Neural crest cell (in vitro differentiated cells): ENCODE measurements at regions not wholly inside any gene's neighbourhood (a gene's known extent, or its start where the extent isn't known, plus 50 kb on each side); places are given as distances from the start of the nearest gene placed in this dataset.

Experiments
- DNase-seq: peaks from one replicate; pipeline ENCODE4 v3.0.0; 2021; ENCODE audit warnings: low read depth, mixed read lengths, low spot score
- H3K27ac Mint-ChIP-seq: one replicate; pipeline ENCODE4 v1.8.0; 2021; ENCODE audit warnings: mild to moderate bottlenecking, mixed read lengths; ENCODE audit not compliant: unreplicated experiment
- H3K27me3 Mint-ChIP-seq: 2 replicates; pipeline ENCODE4 v1.8.0; 2021; ENCODE audit warnings: low read depth, mild to moderate bottlenecking, mixed read lengths
- H3K36me3 Mint-ChIP-seq: 2 replicates; pipeline ENCODE4 v1.8.0; 2021; ENCODE audit warnings: low read depth, mild to moderate bottlenecking, mixed read lengths
- H3K4me1 Mint-ChIP-seq: 2 replicates; pipeline ENCODE4 v1.8.0; 2021; ENCODE audit warnings: mixed read lengths
- H3K4me3 Mint-ChIP-seq: one replicate; pipeline ENCODE4 v1.8.0; 2021; ENCODE audit warnings: mild to moderate bottlenecking, mixed read lengths
- H3K9me3 Mint-ChIP-seq: 2 replicates; pipeline ENCODE4 v1.8.0; 2021; ENCODE audit warnings: mixed read lengths
- CTCF ChIP-seq: fragments of 200-600 bp; sonication (generic); conservative IDR thresholded peaks from 2 replicates; pipeline ENCODE4 v1.5.0; 2021; ENCODE audit warnings: antibody characterized with exemption, mild to moderate bottlenecking

DNA sequence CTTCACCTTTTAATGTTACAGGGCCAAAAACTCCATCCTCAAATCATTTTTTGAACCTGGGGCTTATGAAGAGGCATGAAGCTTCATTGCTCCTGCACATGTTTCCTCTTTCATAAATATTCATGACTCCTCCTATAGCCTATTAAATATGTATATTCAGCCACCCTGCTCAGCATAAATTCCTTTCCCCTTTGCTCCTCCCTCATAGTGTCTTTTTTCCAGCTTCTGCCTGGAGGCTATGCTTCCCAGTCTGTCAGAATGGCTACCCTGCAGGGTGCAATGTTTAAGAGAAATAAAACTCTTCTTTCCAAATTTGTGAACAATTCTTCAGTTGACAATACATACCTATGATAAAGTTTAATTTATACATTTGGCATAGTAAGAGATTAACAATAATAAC is 1082.9 kb upstream of the CDH18 start:
- Mint-ChIP-seq H3K27ac (no peak overlapping the region), H3K27me3 (no peaks in the 10 kb centered on the region), H3K9me3 (peaks cover 3% of the 10 kb centered on the region), H3K4me3 (no peak overlapping the region), H3K36me3 (no peaks in the 10 kb centered on the region), H3K4me1 (peaks cover 17% of the 10 kb centered on the region)
- no peak for DNase-seq
- no peak for TF ChIP-seq CTCF

GRCh38 chr5:21067724-21068123 is 1079.7 kb upstream of the CDH18 start:
- no peak for TF ChIP-seq CTCF
- H3K9me3 Mint-ChIP-seq: peaks cover 8% of the 10 kb centered on the region
- H3K27me3 Mint-ChIP-seq: no peaks in the 10 kb centered on the region
- peaks cover 17% of the 10 kb centered on the region for H3K4me1 Mint-ChIP-seq
- H3K27ac Mint-ChIP-seq: no peak overlapping the region
- H3K36me3 Mint-ChIP-seq: peaks cover 3% of the 10 kb centered on the region
- no peak for DNase-seq
- no peak overlapping the region for H3K4me3 Mint-ChIP-seq

DNA sequence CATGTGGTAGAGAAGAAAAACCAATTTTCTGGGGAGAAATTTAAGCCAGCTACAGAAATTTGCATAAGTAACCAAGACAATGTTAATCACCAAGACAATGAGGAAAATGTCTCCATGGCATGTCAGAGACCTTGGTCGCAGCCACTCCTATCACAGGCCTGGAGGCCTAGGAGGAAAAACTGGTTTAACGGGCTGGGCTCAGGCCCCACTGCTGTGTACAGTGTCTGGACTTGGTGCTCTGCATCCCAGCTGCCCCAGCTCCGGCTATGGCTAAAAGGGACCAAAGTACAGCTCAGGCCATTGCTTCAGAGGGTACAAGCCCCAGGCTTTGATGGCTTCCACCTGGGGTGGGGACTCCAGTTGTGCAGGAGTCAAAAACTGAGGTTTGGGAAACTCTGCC is 1075.1 kb upstream of the CDH18 start:
- peaks cover 18% of the 10 kb centered on the region for H3K9me3 Mint-ChIP-seq
- DNase-seq: no peak

DNA sequence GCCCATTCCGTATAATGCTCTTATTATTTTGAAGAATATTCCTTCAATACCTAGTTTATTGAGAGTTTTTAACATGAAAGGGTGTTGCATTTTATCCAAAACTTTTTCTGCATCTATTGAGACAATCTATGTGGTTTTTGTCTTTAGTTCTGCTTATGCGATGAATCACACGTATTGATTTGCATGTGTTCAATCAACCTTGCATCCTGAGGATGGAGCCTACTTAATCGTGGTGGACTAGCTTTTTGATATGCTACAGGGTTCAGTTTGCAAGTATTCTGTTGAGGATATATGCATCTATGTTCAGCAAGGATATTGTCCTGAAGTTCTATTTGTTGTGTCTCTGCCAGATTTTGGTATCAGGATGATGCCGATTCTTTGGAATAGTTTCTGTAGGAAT is 1070.3 kb upstream of the CDH18 start:
- DNase-seq: no peak
- Mint-ChIP-seq H3K36me3 (peaks cover 3% of the 10 kb centered on the region), H3K27ac (no peak overlapping the region), H3K4me1 (no peaks in the 10 kb centered on the region), H3K9me3 (peaks cover 13% of the 10 kb centered on the region), H3K4me3 (no peak overlapping the region), H3K27me3 (no peaks in the 10 kb centered on the region)
- TF ChIP-seq CTCF: no peak

More for the DNA sequence above, 1075.1 kb upstream of the CDH18 start:
- TF ChIP-seq CTCF: no peak
- H3K36me3 Mint-ChIP-seq: peaks cover 3% of the 10 kb centered on the region
- H3K27ac Mint-ChIP-seq: no peak overlapping the region
- no peaks in the 10 kb centered on the region for H3K27me3 Mint-ChIP-seq
- no peak overlapping the region for H3K4me3 Mint-ChIP-seq
- no peaks in the 10 kb centered on the region for H3K4me1 Mint-ChIP-seq

DNA sequence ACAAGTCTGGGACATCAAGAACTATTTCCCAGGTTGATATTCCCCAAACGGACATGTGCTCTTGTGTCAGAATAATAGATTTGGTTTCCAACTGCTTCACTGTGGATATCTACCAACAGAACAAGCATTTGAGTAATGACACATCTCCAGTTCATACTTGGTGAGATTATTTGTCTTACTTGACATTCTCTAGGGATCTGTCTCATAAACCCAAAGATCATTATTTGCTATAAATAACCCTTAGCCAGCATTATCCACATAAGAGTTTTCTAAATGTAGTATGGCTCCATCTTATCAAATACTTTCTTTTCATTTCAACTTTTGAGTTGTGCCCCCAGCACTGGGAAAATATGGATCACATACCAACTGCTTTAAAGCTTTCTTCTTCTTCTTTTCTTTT is 1063.9 kb upstream of the CDH18 start:
- no peaks in the 10 kb centered on the region for H3K9me3 Mint-ChIP-seq
- H3K27ac Mint-ChIP-seq: no peak overlapping the region
- no peak for TF ChIP-seq CTCF
- no peaks in the 10 kb centered on the region for H3K36me3 Mint-ChIP-seq
- no peak overlapping the region for H3K4me3 Mint-ChIP-seq
- H3K27me3 Mint-ChIP-seq: no peaks in the 10 kb centered on the region
- no peak for DNase-seq
- no peaks in the 10 kb centered on the region for H3K4me1 Mint-ChIP-seq

GRCh38 chr5:21049901-21050300 is 1061.9 kb upstream of the CDH18 start:
- no peak for TF ChIP-seq CTCF
- Mint-ChIP-seq H3K4me3 (no peak overlapping the region), H3K4me1 (no peaks in the 10 kb centered on the region), H3K27me3 (no peaks in the 10 kb centered on the region), H3K9me3 (no peaks in the 10 kb centered on the region), H3K36me3 (no peaks in the 10 kb centered on the region), H3K27ac (no peak overlapping the region)
- no peak for DNase-seq
